Epithelial cell of esophagus (primary cell): ENCODE measurements at regions not wholly inside any gene's neighbourhood (a gene's known extent, or its start where the extent isn't known, plus 50 kb on each side); places are given as distances from the start of the nearest gene placed in this dataset.
A peak's percentile ranks its signal among the peaks of the same experiment; 100 is the strongest.
"Not testable (repeated sequence)": the region's sequence is repeated elsewhere in the genome, so short reads cannot be mapped to it uniquely, and the experiment has no call there.

Experiments
- DNase-seq: peaks from one replicate; pipeline ENCODE4 v3.0.0; 2010; ENCODE audit warnings: low read depth
- H3K4me3 ChIP-seq: 2 replicates; pipeline ENCODE4 v1.5.1; 2011; ENCODE audit warnings: mild to moderate bottlenecking, low read length, control low read depth
- CTCF ChIP-seq: IDR thresholded peaks from 2 replicates; pipeline ENCODE4 v1.5.1; 2011; ENCODE audit warnings: low read depth, mild to moderate bottlenecking, low read length, control low read depth, inconsistent platforms; ENCODE audit not compliant: insufficient read depth; ENCODE audit errors: missing control alignments

GRCh38 chrX:35507701-35508100 is 290.4 kb upstream of the MAGEB16 start:
- no peak overlapping the region for H3K4me3 ChIP-seq
- no peak for DNase-seq
- TF ChIP-seq CTCF, result no peak

- not testable (repeated sequence) for DNase-seq, H3K4me3 ChIP-seq
Observed at GRCh38 chrX:35548003-35548402, 250.1 kb upstream of the MAGEB16 start.

- TF ChIP-seq CTCF, result no peak
- no peak for DNase-seq
- H3K4me3 ChIP-seq, result no peak overlapping the region
Observed at GRCh38 chrX:35557916-35558315, 240.2 kb upstream of the MAGEB16 start.

- TF ChIP-seq CTCF, result no peak
- no peak overlapping the region for H3K4me3 ChIP-seq
- no peak for DNase-seq
Observed at GRCh38 chrX:35561985-35562384, 236.2 kb upstream of the MAGEB16 start.

- no peak for TF ChIP-seq CTCF
- no peak overlapping the region for H3K4me3 ChIP-seq
- DNase-seq, result no peak
Observed at GRCh38 chrX:35562395-35562794, 235.7 kb upstream of the MAGEB16 start.

GRCh38 chrX:35590210-35590609 is 207.9 kb upstream of the MAGEB16 start:
- DNase-seq, result no peak
- no peak for TF ChIP-seq CTCF
- no peak overlapping the region for H3K4me3 ChIP-seq

- DNase-seq, H3K4me3 ChIP-seq: not testable (repeated sequence)
Observed at GRCh38 chrX:35611562-35611961, 186.6 kb upstream of the MAGEB16 start.

- TF ChIP-seq CTCF, result no peak
- DNase-seq, result peak; percentile 31
- no peak overlapping the region for H3K4me3 ChIP-seq
Observed at GRCh38 chrX:35617836-35618235, 180.3 kb upstream of the MAGEB16 start.
